GM21526 (cell line): ENCODE measurements at regions not wholly inside any gene's neighbourhood (a gene's known extent, or its start where the extent isn't known, plus 50 kb on each side); places are given as distances from the start of the nearest gene placed in this dataset.
"Not testable (repeated sequence)": the region's sequence is repeated elsewhere in the genome, so short reads cannot be mapped to it uniquely, and the experiment has no call there.

Experiments used
- ATAC-seq: cut with Tn5 transposase; IDR thresholded peaks from one replicate; pipeline ENCODE4 v1.9.1; 2021; ENCODE audit warnings: moderate library complexity; ENCODE audit not compliant: unreplicated experiment, low FRiP score

DNA sequence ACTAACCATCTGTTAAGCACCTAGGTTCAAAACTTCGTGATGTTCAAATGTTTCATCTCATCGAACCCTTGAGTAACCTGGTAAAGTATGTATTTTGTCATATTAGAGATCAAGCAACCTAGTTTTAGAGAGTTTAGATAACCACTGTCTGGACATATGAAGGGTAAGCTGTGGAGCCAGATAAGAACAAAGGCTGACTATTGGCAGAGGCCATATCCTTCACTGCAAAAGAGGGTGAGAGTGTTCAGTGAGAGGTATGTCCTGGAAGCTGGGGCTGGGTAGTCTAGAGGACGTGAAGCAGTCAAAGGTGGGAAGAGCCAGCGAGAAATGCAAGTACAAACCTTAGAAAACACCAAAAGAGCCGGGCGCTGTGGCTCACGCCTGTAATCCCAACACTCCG, 573.1 kb upstream of the KLF4 start:
- ATAC-seq = no peak

DNA sequence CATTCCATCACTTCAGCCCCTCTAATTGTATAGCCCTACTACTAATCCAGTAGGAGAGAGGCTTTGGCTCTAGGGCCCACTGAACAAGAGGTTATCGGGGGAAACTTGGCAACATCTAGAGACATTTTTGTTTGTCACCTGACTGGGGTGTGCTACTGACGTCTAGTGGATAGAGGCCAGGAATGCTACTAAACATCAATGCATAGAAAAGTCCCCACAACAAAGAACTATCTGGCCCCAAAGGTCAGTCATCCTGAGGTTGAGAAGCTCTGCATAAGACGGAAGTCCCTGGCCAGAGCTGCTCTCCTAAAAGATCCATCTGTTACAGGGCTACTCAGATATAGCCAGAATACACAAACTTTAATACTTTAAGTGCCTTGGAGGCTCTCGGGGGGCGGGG, 570.6 kb upstream of the KLF4 start:
- ATAC-seq = no peak

DNA sequence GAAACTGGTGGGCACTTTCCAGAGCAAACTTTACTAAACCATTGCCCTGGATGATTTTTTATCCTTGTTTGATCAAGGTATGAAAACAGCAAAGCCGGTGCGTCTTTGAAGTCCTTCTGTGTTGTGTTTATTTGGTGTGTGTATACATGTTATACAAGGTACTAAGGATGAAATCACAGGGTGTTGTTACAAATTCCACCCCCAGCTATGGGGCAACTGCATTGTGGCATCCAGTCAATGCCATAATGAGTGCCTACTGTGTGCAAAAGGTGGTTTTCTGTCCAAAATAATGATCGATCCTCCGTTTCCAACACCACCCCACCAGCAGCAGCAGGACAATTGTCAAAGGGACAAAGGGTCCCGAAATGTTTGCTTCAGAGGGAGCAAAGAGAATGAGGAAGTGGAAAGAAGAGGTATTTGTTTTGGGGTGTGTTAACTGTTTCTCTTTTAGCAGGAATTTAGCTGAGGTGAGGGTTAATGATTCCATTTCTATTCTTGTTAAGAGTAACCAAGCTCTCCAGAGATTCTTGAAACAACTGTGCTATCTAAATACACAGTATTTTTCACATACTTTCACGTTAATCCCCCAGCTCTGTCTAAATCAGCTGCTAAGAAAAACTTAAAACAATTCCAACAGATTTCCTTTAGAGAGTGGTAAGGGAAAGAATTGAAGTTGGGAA, 568.7 kb upstream of the KLF4 start:
- no peak for ATAC-seq

DNA sequence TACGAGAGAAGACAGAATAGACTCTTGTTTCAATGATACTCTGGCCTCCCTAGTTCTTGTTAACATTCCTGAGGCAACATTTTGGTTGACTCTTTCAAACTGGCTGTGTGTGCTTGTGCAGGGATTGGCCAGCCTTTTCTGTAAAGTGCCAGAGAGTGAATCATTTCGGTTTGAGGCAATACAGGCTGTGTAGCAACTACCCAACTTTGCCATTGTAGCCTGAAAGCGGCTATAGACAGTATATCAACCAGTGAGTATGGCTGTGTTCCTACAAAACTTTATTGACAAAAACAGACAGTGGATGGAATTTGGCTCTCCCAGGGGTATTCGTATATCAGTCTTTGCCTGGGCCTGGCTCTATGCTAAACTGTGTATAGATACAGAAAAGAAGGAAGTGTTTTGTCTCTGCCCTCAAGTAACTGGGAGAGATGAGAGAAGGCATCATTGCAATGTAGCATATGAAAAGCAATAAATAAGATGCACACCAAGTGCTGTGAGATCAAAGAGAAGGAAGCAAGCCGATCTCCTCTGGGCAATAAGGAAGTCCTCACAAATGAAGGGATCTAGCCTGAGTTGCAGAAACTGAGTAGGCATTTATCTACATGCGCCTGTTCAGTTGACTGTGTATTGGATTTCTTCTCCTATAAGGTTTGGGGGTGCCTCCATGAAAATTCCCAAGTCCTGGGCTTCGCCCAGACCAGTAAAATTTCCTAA, 568.0 kb upstream of the KLF4 start:
- no peak for ATAC-seq

DNA sequence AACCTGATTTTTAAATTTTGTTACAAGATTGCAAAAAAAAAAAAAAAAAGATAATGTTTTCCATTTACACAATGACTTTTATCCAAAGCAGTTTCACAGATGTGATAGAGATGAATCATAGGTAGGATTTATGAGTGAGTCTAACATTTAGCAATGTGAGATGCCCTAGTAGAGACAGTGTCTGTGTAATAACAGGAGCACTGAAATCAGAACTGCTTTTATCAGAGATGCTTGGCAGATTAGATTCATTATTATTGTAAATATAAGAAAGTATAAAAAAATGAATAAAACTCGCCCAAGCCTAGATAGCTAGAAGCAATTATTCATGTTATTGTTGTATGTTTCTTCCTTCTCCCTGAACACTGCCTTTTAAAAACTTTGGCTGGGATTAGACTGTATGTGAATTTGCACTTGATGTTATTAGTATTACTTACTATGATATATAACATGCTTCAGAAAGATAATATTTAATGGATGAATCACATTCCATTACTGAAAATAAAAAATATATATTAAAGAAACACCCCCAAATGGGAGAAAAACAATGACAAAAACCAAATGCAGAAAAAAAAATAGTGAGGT, 567.3 kb upstream of the KLF4 start:
- ATAC-seq = no peak

DNA sequence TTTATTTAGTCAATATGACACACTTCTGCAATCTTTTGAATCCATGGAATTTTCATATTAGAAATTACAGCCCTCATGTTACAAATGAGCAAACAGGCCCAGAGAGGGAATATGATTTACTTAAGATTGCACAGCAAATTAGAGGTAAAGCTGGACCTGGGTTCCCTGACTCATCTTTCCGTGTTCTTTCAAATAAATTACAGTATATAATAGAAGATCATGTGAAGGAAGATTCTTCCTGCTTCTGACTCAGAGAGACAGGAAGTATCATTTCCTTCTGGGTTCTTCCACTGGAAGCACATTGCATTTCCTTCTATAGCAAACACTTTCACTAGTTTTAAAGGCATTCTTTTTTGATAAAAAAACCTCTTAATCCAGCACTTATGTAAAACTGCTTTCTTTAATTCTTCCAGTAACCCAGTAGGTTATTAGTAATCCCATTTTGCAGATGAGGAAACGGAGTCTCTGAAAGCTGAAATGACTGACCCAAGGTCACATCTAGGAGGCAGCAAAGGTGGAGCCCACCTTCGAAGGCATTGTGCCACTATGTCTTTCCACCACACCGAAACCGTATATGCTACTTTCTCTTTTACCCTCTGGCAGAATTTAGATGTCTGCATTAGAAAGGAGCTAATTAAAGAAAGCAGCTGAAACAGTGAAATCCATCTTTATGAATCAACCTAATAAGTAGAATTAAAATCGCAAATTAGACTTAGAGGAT, 566.7 kb upstream of the KLF4 start:
- no peak for ATAC-seq

DNA sequence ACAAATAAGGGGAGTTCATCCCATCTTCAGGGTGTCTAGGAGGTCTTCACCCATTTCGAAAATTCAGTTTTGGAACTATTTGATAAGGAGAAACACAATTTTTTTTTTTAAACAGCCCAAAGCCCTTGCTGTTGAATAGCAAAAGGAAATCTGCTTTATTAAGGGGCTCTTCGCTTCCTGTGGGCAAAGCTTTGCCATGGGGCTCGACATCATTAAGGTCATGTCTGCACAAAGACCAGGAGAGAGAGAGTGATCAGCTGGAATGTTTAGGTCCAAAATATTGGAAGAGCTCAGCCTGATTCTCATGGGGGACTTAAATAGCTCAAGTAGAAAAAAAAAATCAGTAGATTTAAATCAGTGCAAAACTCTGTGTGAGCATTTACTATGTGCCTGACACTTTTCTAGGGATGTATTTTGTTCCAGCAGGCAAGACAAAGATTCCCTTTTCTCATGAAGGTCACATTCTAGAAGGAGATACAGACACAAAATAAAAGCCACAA, 564.6 kb upstream of the KLF4 start:
- no peak for ATAC-seq

DNA sequence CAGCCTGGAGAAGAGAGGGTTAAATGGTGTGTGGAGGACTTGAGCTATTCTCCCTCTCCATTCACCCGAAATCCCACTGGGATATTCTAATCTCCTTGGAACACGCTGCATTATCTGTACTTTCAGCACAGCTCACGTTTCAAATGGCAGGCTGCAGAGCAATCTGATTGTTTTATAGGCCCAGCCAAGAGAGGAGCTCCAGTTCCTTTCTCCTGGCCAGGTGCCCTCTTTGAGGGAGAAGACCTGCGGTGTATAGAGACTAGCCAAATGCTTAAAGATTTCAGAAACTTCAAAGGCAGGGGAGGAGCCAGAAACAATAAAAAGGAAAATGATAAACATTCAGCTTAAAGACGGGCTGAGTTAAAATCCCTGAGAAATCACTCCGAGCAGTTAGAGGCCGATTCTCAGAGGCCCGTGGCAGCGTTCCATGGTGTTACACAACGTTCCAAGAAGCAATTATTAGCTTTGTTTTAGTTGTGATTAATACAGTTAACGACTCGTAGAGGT, 564.0 kb upstream of the KLF4 start:
- no peak for ATAC-seq

DNA sequence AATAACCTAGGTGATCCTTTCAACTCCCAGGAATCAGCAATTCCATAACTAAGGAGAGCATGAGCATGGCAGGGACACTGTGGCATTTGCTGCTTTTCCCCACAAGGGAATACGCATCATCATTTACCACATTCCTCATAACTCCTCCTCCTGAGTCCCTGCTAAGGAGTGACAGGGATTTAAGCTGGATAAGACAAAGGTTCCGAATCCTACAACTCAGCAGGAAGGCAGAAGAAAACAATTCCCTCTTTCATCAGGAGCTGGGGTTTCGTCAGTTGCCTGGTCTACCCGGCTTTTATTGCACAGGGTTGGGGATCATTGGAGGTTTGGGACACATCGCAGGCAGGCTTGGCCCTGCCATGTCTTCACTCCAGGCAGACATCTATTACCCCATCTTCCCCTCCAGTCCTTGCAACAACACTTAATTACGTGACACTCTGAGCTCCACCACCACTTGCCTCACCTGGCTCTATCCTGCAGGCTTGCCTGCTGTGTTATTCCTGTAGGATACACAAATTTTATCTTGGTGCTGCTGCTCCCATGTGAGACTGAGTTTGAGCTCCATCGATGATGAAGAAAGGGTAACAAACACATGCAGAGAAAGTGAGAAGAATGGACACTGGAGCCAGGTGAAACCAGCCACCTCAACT, 563.0 kb upstream of the KLF4 start:
- ATAC-seq = no peak

DNA sequence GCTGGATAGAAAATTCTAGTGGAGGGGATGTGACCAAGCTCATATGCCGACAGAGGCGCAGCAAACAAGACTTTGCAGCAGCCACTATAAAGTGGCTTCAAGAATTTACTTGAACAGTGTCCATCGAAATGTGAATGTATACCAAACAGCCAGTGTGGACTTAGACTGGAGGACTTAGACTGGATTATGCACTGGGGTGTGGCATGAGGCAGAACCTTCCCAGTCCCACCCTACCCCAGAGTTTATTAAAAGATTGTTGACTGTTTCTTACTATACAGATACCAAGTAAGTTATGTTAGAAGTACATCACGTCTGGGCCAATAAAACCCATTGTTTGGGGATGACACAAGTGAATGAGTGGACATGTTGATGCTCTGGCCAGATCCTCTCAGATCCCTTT, 561.3 kb upstream of the KLF4 start:
- no peak for ATAC-seq

DNA sequence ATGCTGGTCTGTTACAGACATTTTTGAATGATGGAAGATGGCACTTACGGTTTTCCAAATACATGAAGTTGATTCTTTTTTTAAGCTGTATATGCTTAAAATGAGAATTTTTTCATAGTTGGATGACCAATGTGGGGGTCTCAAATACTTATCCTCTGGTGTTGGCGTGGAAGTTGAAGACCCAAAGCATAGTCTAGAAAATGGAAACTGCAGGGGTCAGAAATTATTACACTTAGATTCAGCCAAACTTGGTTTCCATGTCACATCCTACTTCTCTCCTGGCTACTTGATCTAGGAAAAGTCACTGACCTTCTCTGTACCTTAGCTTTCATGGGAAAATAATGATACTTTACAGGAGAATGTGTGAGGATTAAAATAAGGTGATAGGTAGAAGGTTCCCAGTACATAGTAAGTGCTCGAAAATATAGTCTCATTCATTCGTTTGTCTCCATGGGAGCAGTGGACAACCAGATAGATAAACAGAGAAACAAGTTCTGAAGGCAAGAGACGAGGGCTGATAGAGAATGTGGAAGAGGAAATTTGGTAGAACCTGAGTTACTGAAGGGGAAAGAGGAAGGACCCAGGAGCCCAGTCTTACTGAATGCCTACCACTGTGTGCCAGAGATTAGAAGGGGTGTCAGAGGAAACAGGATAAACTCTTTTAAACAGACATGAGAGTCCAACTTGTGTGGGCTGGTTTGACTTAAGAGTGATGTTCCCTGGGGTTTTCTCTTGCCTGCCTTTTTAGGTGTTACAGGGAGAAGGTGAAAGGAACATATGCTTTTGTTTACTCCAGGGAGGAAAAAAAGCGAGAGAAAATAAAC, 560.3 kb upstream of the KLF4 start:
- ATAC-seq = no peak

DNA sequence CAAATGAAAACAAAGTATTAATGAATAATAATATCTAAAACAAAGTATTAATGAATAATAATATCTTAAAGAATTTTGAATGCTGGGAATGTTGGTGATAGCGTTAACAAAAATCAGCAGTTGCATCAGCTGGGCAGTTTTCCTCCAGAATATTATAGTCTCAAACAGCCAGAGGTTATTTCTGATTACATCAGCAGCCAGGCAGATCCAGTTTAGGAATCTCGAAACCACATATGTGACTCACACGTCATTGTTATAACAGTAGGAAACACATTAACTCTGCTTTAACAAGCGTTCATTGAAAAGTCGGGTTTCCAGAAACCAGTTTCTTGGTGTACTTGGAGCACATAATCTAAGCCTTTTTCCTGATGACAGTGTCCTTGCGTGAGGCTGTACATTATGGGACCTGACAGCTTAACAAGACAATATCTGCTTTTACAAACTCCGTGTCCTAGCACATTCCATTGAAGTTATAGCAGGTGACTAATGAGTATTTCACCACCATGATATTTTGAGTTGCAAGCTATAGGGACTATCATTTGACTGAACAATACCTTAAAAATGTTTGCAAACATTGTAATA, 559.5 kb upstream of the KLF4 start:
- no peak for ATAC-seq

DNA sequence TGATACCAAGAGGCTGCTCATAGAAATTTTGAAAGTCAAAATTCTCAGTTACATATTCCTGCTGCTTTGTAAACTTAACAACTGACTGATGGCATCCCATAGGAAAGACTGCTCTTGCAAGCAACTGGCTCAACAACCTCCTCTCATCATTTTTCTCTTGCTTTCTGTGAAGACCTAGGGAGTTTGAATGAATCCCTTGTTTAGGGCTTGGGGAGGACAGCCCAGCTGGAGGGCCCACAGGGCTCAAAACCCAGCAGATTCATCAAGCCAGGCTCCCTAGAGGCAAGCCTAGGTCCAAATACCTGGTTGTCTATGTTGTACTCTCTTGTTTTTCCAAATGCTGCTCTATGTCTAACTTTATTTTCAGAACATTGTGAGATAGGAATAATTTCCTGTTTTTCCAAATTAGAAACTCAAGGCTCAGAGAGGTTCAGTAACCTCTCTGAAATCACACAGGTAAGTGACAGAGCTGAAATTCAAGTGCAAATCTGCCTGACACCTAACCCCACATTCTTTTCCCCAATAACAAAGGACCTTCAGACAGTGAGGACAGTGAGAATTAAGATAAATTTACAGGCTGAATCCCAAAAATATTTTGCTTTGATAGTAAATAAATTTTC, 558.9 kb upstream of the KLF4 start:
- ATAC-seq = no peak

DNA sequence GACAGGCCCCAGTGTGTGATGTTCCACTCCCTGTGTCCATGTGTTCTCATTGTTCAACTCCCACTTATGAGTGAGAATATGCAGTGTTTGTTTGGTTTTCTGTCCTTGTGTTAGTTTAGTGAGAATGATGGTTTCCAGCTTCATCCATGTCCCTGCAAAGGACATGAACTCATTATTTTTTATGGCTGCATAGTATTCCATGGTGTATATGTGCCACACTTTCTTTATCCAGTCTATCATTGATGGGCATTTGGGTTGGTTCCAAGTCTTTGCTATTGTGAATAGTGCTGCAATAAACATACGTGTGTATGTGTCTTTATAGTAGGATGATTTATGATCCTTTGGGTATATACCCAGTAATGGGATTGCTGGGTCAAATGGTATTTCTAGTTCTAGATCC, 558.2 kb upstream of the KLF4 start:
- not testable (repeated sequence) for ATAC-seq

DNA sequence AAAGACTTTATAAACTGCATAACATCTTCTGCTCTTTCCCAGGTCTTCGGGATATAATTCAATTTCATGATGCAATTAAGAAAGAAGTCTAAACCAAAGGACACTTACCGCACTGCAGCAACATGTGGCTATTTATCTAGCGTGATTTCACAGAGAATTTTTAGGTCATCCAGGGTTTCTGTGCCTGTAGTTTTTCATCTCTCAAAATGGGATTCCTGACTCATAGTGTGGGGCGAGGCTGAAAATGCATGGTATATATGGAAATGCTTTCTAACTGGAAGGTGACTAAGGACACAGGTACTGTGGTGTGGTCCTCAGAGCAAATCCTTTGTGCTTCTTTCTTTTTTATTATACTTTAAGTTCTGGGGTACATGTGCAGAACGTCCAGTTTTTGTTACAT, 557.7 kb upstream of the KLF4 start:
- no peak for ATAC-seq

DNA sequence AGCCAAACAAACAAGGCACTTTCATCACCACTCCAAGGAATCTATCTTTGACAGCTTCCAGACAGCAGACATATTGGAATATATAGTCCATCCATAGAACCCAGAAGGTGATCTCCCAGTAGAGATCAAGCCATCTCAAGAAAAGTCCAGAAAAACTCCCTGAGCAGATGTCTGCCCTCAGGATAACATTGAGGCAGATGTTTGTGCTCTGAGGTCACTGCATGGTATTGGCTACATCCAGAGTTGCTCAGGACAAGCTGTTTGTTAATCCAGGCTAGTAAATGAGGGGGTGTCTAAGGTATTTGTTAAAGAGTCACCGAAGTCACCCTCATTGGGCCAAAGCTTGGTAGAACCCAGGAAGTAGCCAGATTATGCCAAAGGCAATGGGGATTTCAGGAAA, 556.3 kb upstream of the KLF4 start:
- no peak for ATAC-seq

DNA sequence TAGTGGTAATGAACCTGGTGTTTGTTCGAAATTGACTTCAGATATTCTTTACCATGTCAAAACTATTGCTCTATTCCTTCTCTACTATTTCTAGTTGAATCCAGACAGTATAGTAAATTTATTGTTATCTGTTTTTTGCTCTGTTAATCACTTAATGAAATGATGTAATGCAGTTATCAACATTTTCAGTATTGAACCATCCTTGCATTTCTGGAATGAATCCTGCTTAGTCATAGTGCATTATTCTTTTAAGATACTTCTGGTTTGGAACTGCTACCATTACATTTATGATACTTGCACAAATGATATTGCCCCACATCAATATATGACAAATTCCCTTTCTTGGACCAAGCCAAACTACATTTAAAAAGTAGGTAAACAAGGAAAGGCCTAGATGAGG, 554.0 kb upstream of the KLF4 start:
- ATAC-seq = no peak

DNA sequence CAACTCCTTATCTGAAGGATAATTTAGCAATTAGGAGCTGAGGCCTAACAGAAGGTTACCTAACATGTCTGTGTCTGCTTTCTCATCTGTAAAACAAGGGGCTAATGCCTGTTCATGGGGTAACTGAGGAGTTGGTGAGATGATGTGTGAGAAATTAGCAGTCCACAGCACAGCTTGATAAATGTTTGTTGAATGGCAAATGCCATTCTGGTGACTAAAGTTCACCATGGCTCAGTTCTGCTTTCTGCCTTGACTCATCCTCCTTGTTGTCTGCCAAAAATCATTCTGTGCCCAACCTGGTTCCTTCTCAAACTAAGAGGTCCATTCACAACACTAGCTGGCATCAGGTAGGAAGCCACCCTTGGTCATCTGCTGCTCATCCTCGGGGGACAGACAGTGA, 552.0 kb upstream of the KLF4 start:
- ATAC-seq = no peak

DNA sequence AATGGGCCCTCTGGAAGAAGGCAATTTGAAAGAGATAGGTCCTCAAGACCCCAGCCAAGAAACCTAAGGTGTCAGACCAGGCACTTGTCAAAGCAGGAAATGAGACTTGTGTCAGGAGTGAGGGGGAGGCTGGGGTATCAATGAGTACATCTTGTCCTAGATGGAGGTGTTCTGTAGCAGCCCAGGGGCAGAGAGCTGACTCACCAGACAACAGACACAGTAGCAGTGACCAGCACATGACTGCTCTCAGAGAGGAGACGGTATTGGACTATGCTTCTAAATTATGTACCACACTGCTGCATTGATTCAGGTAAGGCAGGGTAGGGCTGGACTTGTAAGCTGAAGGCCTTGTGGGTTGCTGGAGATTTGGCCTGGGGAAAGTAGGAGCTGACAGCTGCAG, 551.2 kb upstream of the KLF4 start:
- no peak for ATAC-seq
